ENCODE measurements at regions not wholly inside any gene's neighbourhood (a gene's known extent, or its start where the extent isn't known, plus 50 kb on each side); places are given as distances from the start of the nearest gene placed in this dataset.

DNA sequence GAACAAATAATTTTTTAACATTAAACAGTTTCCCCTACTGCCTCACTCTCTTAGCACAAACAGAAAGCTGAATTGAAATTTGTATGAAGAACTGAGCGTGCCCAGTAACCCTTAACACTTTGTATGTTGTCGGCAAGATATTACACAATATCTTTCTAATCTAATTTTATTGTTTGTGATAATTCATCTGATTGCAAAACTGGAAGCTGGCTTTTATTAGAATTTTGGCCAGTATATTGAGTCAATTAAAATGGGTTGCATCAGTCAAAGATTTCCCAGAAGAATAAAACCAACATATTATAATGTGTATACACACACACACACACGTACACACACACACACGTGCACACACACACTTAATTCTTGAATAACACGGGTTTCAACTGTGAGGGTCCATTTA, 2332.1 kb downstream of the PCDH7 start:
- TF ChIP-seq ARNTL (CRISPR knock-in tag; IDR thresholded peaks at IDR 0.05; ENCODE audit: borderline replicate concordance, low read depth) (no peak), SNAI2 (CRISPR knock-in tag; IDR thresholded peaks at IDR 0.05) (no peak), BACH2 (CRISPR knock-in tag; IDR thresholded peaks at IDR 0.05; ENCODE audit: borderline replicate concordance) (no peak), GLIS3 (CRISPR knock-in tag; IDR thresholded peaks at IDR 0.05) (no peak)
- TF ChIP-seq, protein P1, sequence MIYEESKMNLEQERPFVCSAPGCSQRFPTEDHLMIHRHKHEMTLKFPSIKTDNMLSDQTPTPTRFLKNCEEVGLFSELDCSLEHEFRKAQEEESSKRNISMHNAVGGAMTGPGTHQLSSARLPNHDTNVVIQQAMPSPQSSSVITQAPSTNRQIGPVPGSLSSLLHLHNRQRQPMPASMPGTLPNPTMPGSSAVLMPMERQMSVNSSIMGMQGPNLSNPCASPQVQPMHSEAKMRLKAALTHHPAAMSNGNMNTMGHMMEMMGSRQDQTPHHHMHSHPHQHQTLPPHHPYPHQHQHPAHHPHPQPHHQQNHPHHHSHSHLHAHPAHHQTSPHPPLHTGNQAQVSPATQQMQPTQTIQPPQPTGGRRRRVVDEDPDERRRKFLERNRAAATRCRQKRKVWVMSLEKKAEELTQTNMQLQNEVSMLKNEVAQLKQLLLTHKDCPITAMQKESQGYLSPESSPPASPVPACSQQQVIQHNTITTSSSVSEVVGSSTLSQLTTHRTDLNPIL (CRISPR knock-in tag; IDR thresholded peaks at IDR 0.05; ENCODE audit: low read depth), result no peak

Data from SK-N-SH treated with all-trans-retinoic acid at 6 μM for 48 hours (cell line).